Ascending aorta (tissue), 2 donors: ENCODE measurements at regions not wholly inside any gene's neighbourhood (a gene's known extent, or its start where the extent isn't known, plus 50 kb on each side); places are given as distances from the start of the nearest gene placed in this dataset.

Experiments used
- DNase-seq, 2 donors: peaks; one replicate each; pipeline ENCODE4 v3.0.0-alpha.2; 2019; ENCODE audit warnings: low spot score in 2 of 2
- H3K27ac ChIP-seq, 2 donors: fragments of 200-600 bp; sonication (generic); one replicate each; pipeline ENCODE4 v1.5.1; 2016 to 2017; ENCODE audit warnings: mild to moderate bottlenecking in 1 of 2
- H3K27me3 ChIP-seq: fragments of 200-600 bp; sonication (generic); one replicate; pipeline ENCODE4 v1.5.1; 2017
- H3K36me3 ChIP-seq, 2 donors: fragments of 200-600 bp; sonication (generic); one replicate each; pipeline ENCODE4 v1.5.1; 2016
- H3K4me1 ChIP-seq, 2 donors: fragments of 200-600 bp; sonication (generic); one replicate each; pipeline ENCODE4 v1.5.1; 2016 to 2017; ENCODE audit warnings: mild to moderate bottlenecking in 1 of 2
- H3K4me3 ChIP-seq, 2 donors: fragments of 200-600 bp; sonication (generic); one replicate each; pipeline ENCODE4 v1.5.1; 2016 to 2017; ENCODE audit warnings: mild to moderate bottlenecking in 1 of 2
- H3K9me3 ChIP-seq, 2 donors: fragments of 200-600 bp; sonication (generic); one replicate each; pipeline ENCODE4 v1.5.1; 2016
- CTCF ChIP-seq, 3 experiments: fragments of 200-600 bp in 2 of 3; fragments of 450-650 bp in 1 of 3; sonication (generic) in 2 of 3; IDR thresholded peaks; one replicate each; pipeline ENCODE4 v1.5.1; 2016 to 2019; ENCODE audit warnings: antibody characterized with exemption in 3 of 3, mild to moderate bottlenecking in 1 of 3, moderate library complexity in 1 of 3
- intact Hi-C: fragments of 100-400 bp; cut with DNase I; formaldehyde crosslinking; loops from one replicate; pipeline ENCODE4 v1.15.1; 2023

- H3K36me3 ChIP-seq: no peaks in the 10 kb centered on the region
- no peak for DNase-seq
- H3K4me3 ChIP-seq: no peak overlapping the region
- no peak overlapping the region for H3K27ac ChIP-seq
- H3K27me3 ChIP-seq: no peaks in the 10 kb centered on the region
- intact Hi-C loops: no loop called here
- H3K4me1 ChIP-seq: no peaks in the 10 kb centered on the region
- TF ChIP-seq CTCF (IDR thresholded peaks at IDR 0.05): no peak
- H3K9me3 ChIP-seq: no peaks in the 10 kb centered on the region
Measured at GRCh38 chr2:144801325-144801724, 281.4 kb upstream of the ZEB2 start.

DNA sequence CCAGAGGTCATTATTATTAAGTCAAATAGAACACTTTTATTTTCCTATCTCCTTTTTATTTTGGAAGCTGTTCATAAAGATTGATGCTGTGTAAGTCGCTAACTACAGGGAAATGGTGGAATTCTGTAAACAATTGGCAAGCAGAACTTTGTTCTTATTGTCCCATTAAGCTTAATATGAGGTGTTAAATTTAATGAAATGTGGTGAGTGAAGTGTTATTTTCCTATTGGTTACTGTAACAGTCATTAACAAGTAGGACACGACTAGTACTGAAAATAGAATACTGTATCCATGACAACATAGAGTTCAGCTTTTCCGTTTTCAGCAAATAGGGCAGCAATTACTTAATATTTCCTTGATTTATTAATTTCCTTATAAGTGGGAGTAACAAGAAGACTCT is 279.1 kb upstream of the ZEB2 start:
- TF ChIP-seq CTCF (IDR thresholded peaks at IDR 0.05): no peak
- Histone ChIP-seq H3K4me3 (no peak overlapping the region), H3K9me3 (no peaks in the 10 kb centered on the region), H3K36me3 (no peaks in the 10 kb centered on the region), H3K27me3 (no peaks in the 10 kb centered on the region), H3K4me1 (no peaks in the 10 kb centered on the region), H3K27ac (no peak overlapping the region)
- no peak for DNase-seq
- intact Hi-C loops: no loop called here

GRCh38 chr2:144798034-144798433 is 278.1 kb upstream of the ZEB2 start:
- TF ChIP-seq CTCF (IDR thresholded peaks at IDR 0.05): no peak
- H3K9me3 ChIP-seq: no peaks in the 10 kb centered on the region
- H3K27ac ChIP-seq: no peak overlapping the region
- H3K4me3 ChIP-seq: no peak overlapping the region
- no peaks in the 10 kb centered on the region for H3K36me3 ChIP-seq
- no peaks in the 10 kb centered on the region for H3K4me1 ChIP-seq
- no peak for DNase-seq
- intact Hi-C loops: no loop called here
- H3K27me3 ChIP-seq: no peaks in the 10 kb centered on the region

- no peaks in the 10 kb centered on the region for H3K27me3 ChIP-seq
- TF ChIP-seq CTCF (IDR thresholded peaks at IDR 0.05): no peak
- no peak overlapping the region for H3K4me3 ChIP-seq
- H3K27ac ChIP-seq: no peak overlapping the region
- no peaks in the 10 kb centered on the region for H3K4me1 ChIP-seq
- H3K36me3 ChIP-seq: no peaks in the 10 kb centered on the region
- DNase-seq: no peak
- no peaks in the 10 kb centered on the region for H3K9me3 ChIP-seq
- intact Hi-C loops: no loop called here
Measured at GRCh38 chr2:144796936-144797335, 277.0 kb upstream of the ZEB2 start.

DNA sequence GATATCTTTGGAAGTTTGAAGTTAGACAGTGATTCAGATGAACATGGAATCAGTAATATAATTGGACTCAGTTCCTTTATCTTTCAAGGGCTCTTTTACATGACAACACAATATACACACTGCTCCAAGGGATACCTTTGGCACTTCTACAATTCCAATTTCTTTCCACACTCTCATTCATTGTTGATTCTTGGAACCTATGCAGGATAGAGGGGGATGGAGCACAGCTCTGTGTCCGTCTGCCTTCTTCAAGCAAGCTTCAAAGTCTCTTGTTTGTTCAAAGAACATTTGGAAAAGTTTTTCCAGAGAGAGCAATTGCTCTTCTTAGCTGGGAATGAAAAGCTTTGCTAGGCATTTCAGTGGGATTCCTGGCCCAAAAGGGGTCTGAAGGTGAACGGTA is 276.2 kb upstream of the ZEB2 start:
- no peak overlapping the region for H3K27ac ChIP-seq
- intact Hi-C loops: no loop called here
- TF ChIP-seq CTCF (IDR thresholded peaks at IDR 0.05): no peak

GRCh38 chr2:144785253-144785652 is 265.3 kb upstream of the ZEB2 start:
- TF ChIP-seq CTCF (IDR thresholded peaks at IDR 0.05): no peak
- Histone ChIP-seq H3K4me1 (no peaks in the 10 kb centered on the region), H3K27ac (no peak overlapping the region), H3K4me3 (no peak overlapping the region), H3K9me3 (no peaks in the 10 kb centered on the region), H3K27me3 (no peaks in the 10 kb centered on the region), H3K36me3 (no peaks in the 10 kb centered on the region)
- no peak for DNase-seq
- intact Hi-C loops: no loop called here

More for the DNA sequence above, 276.2 kb upstream of the ZEB2 start:
- Histone ChIP-seq H3K4me3 (no peak overlapping the region), H3K27me3 (no peaks in the 10 kb centered on the region), H3K36me3 (no peaks in the 10 kb centered on the region), H3K9me3 (no peaks in the 10 kb centered on the region), H3K4me1 (no peaks in the 10 kb centered on the region)
- no peak for DNase-seq
